GM23248 (cell line): ENCODE measurements at regions not wholly inside any gene's neighbourhood (a gene's known extent, or its start where the extent isn't known, plus 50 kb on each side); places are given as distances from the start of the nearest gene placed in this dataset.

ENCODE experiments used
- DNase-seq: peaks from one replicate; pipeline ENCODE4 v3.0.0-alpha.2; 2015
- H2AFZ ChIP-seq: fragments of 200-600 bp; sonication (generic); 2 replicates; pipeline ENCODE4 v1.6.1; 2016; ENCODE audit warnings: antibody characterized with exemption
- H3F3A ChIP-seq: fragments of 200-600 bp; sonication (generic); 2 replicates; pipeline ENCODE4 v1.6.1; 2016; ENCODE audit warnings: mild to moderate bottlenecking, antibody characterized with exemption, mixed run types; ENCODE audit not compliant: insufficient read depth
- H3K27ac ChIP-seq: fragments of 200-600 bp; sonication (generic); 2 replicates; pipeline ENCODE4 v1.5.1; 2016; ENCODE audit warnings: mild to moderate bottlenecking
- H3K27me3 ChIP-seq: fragments of 200-600 bp; sonication (generic); replicated peaks from 2 replicates; pipeline ENCODE4 v1.6.1; 2016; ENCODE audit warnings: mild to moderate bottlenecking; ENCODE audit not compliant: insufficient read depth
- H3K36me3 ChIP-seq: fragments of 200-600 bp; sonication (generic); 2 replicates; pipeline ENCODE4 v1.6.1; 2016; ENCODE audit warnings: low read depth, mild to moderate bottlenecking
- H3K4me1 ChIP-seq: fragments of 200-600 bp; sonication (generic); 2 replicates; pipeline ENCODE4 v1.6.1; 2016; ENCODE audit warnings: mild to moderate bottlenecking; ENCODE audit not compliant: insufficient read depth
- H3K4me2 ChIP-seq: fragments of 200-600 bp; sonication (generic); one replicate; pipeline ENCODE4 v1.6.1; 2016; ENCODE audit warnings: mild to moderate bottlenecking; ENCODE audit not compliant: unreplicated experiment
- H3K4me3 ChIP-seq: fragments of 200-600 bp; sonication (generic); 2 replicates; pipeline ENCODE4 v1.5.1; 2016; ENCODE audit warnings: mild to moderate bottlenecking
- H3K79me2 ChIP-seq: fragments of 200-600 bp; sonication (generic); 2 replicates; pipeline ENCODE4 v1.6.1; 2016; ENCODE audit warnings: mild to moderate bottlenecking; ENCODE audit not compliant: insufficient read depth
- H3K9ac ChIP-seq: fragments of 200-600 bp; sonication (generic); 2 replicates; pipeline ENCODE4 v1.6.1; 2016; ENCODE audit warnings: mild to moderate bottlenecking
- H3K9me2 ChIP-seq: fragments of 200-600 bp; sonication (generic); 2 replicates; pipeline ENCODE4 v1.6.1; 2016; ENCODE audit warnings: mixed run types, mild to moderate bottlenecking, moderate library complexity; ENCODE audit not compliant: insufficient read depth
- H3K9me3 ChIP-seq: fragments of 200-600 bp; sonication (generic); one replicate; pipeline ENCODE4 v1.6.1; 2017; ENCODE audit warnings: low read depth
- H4K20me1 ChIP-seq: fragments of 200-600 bp; sonication (generic); 2 replicates; pipeline ENCODE4 v1.6.0; 2016; ENCODE audit not compliant: insufficient read depth
- EZH2 ChIP-seq: fragments of 200-600 bp; sonication (generic); IDR thresholded peaks from 2 replicates; pipeline ENCODE4 v1.6.1; 2018; ENCODE audit warnings: antibody characterized with exemption, mild to moderate bottlenecking; ENCODE audit not compliant: insufficient read depth, poor library complexity, severe bottlenecking
- EZH2phosphoT487 ChIP-seq: fragments of 200-600 bp; sonication (generic); IDR thresholded peaks from 2 replicates; pipeline ENCODE4 v1.6.1; 2018; ENCODE audit warnings: antibody characterized with exemption, moderate library complexity, mild to moderate bottlenecking, low read depth; ENCODE audit not compliant: insufficient read depth
- WGBS, 2 experiments: methylation state at CpG; one replicate each; pipeline ENCODE4 v1.1.6; 2015 to 2017; ENCODE audit warnings: low lambda C conversion rate in 2 of 2, low coverage in 1 of 2; ENCODE audit errors: missing lambda C conversion rate in 2 of 2; 5-methylcytosine and 5-hydroxymethylcytosine counted together
- in situ Hi-C: fragments of 300-500 bp; cut with MboI; formaldehyde crosslinking; loops from 2 replicates; pipeline ENCODE4 v1.15.0; 2020

DNA sequence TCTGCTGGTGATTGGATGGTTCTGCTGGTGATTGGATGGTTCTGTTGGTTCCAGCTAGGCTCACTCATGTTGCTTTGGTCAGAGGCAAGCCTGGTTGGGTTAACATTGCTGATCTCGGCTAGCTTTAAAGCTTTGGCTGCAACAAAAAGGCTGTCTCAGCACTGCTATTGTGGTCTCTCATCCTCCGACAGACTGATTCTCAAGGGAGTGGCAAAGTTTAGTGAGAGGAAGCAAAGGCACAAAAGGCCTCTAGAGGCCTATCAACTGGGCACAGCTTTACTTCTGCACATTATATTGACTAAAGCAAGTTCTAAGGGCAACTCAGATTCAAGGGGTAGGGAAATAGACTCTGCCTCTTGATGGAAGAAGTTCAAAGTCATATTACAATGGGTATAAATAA lies 84.7 kb upstream of the LGR5 start:
- no peak overlapping the region for H2AFZ ChIP-seq
- H3K4me1 ChIP-seq = no peaks in the 10 kb centered on the region
- in situ Hi-C loops = no loop called here
- no peaks in the 10 kb centered on the region for H3K79me2 ChIP-seq
- H3K9me3 ChIP-seq = no peaks in the 10 kb centered on the region
- TF ChIP-seq EZH2phosphoT487 = no peak
- TF ChIP-seq EZH2 = no peak
- DNase-seq = no peak
- H3F3A ChIP-seq = no peaks in the 10 kb centered on the region
- H3K4me3 ChIP-seq = no peak overlapping the region
- H3K9ac ChIP-seq = no peak overlapping the region
- WGBS, 2 experiments = 5 to 6% methylated on average over 2 of the region's 2 CpGs
- no peaks in the 10 kb centered on the region for H4K20me1 ChIP-seq
- no peak overlapping the region for H3K27ac ChIP-seq
- no peaks in the 10 kb centered on the region for H3K9me2 ChIP-seq
- no peaks in the 10 kb centered on the region for H3K27me3 ChIP-seq
- no peaks in the 10 kb centered on the region for H3K36me3 ChIP-seq
- no peak overlapping the region for H3K4me2 ChIP-seq

DNA sequence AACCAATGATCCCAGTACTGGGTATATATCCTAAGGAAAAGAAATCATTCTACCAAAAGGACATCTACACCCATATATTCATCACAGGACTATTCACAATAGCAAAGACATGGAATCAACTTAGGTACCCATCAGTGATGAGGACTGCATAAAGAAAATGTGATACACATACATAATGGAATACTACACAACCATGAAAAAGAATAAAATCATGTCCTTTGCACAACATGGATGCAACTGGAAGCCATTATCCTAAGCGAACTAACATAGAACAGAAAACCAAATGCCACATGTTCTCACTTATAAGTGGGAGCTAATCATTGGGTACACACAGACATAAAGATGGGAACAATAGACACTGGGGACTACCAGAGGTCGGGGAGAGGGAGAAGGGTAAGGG lies 86.0 kb upstream of the LGR5 start:
- DNase-seq = no peak
- in situ Hi-C loops = no loop called here
- no peak overlapping the region for H2AFZ ChIP-seq
- WGBS, 2 experiments = 22 to 27% methylated on average over 2 of the region's 2 CpGs
- no peaks in the 10 kb centered on the region for H3K36me3 ChIP-seq
- H3K4me1 ChIP-seq = no peaks in the 10 kb centered on the region
- H3K4me3 ChIP-seq = no peak overlapping the region
- H4K20me1 ChIP-seq = no peaks in the 10 kb centered on the region
- H3K9me3 ChIP-seq = no peaks in the 10 kb centered on the region
- TF ChIP-seq EZH2 = no peak
- no peak for TF ChIP-seq EZH2phosphoT487
- H3K27me3 ChIP-seq = no peaks in the 10 kb centered on the region
- H3K9ac ChIP-seq = no peak overlapping the region
- no peak overlapping the region for H3K4me2 ChIP-seq
- no peaks in the 10 kb centered on the region for H3K79me2 ChIP-seq
- H3K27ac ChIP-seq = no peak overlapping the region
- H3F3A ChIP-seq = no peaks in the 10 kb centered on the region
- H3K9me2 ChIP-seq = no peaks in the 10 kb centered on the region

DNA sequence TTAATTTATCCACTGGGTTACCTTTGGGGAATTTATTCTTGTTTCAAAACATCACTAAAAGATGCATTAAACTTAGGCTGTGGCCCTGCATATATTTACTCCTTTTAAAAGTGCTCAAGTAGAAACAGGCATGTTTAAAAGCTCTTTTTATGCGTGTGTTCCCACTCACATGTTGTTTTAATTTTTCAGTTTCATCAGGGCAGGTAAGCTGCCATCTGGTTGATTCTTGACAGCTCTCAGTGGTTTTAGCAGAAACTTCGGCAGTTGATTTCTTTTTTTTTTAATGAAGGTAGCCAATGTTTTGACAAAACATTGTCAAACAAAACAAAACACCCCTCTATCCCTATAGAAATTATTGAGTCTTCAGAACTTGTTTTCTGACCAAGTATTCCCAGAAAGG lies 89.6 kb upstream of the LGR5 start:
- Histone ChIP-seq H3K27ac (no peak overlapping the region), H3K36me3 (no peaks in the 10 kb centered on the region)
- in situ Hi-C loops = no loop called here

DNA sequence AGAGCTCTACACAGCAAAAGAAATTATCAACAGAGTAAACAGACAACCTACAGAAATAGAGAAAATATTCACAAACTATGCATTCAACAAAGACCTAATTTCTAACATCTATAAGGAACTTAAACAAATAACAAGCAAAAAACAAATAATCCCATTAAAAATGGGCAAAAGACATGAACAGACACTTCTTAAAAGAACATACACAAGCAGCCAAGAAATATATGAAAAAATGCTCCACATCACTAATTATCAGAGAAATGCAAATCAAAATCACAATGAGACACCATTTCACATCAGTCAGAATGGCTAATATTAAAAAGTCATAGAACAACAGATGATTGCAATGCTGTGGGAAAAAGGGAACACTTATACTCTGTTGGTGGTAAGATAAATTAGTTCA lies 100.7 kb upstream of the LGR5 start:
- Histone ChIP-seq H3K27me3 (no peaks in the 10 kb centered on the region), H3K36me3 (no peaks in the 10 kb centered on the region), H3K4me2 (no peak overlapping the region), H3K9me2 (no peaks in the 10 kb centered on the region), H3K4me3 (no peak overlapping the region), H4K20me1 (no peaks in the 10 kb centered on the region), H3F3A (no peaks in the 10 kb centered on the region), H2AFZ (no peak overlapping the region), H3K9me3 (no peaks in the 10 kb centered on the region), H3K27ac (no peak overlapping the region), H3K79me2 (no peaks in the 10 kb centered on the region), H3K4me1 (no peaks in the 10 kb centered on the region), H3K9ac (no peak overlapping the region)
- DNase-seq = no peak
- in situ Hi-C loops = no loop called here
- no peak for TF ChIP-seq EZH2
- no peak for TF ChIP-seq EZH2phosphoT487

More for the DNA sequence above, 89.6 kb upstream of the LGR5 start:
- no peaks in the 10 kb centered on the region for H4K20me1 ChIP-seq
- H3K27me3 ChIP-seq = no peaks in the 10 kb centered on the region
- H3K9ac ChIP-seq = no peak overlapping the region
- WGBS, 2 experiments = 22 to 35% methylated on average over 2 of the region's 2 CpGs
- no peaks in the 10 kb centered on the region for H3F3A ChIP-seq
- no peaks in the 10 kb centered on the region for H3K9me3 ChIP-seq
- no peak overlapping the region for H3K4me2 ChIP-seq
- no peak overlapping the region for H3K4me3 ChIP-seq
- H3K79me2 ChIP-seq = no peaks in the 10 kb centered on the region
- no peak for DNase-seq
- no peak for TF ChIP-seq EZH2
- no peak for TF ChIP-seq EZH2phosphoT487
- H3K4me1 ChIP-seq = no peaks in the 10 kb centered on the region
- H2AFZ ChIP-seq = no peak overlapping the region
- no peaks in the 10 kb centered on the region for H3K9me2 ChIP-seq

DNA sequence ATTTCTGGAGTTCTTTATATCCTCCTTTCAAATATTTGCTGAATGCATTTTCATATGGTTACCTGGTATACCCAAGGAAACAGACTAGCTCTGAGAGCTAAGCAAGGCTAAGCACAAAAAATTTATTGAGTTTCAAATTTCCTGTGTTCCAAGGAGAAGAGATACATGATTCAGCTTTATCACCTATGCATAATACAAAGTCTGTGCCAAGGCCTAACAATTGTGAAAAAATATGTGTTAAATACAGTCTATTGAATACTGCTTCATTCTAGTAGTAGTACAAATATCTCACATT lies 103.7 kb upstream of the LGR5 start:
- Histone ChIP-seq H3K9me3 (no peaks in the 10 kb centered on the region), H3K9ac (no peak overlapping the region), H3K4me3 (no peak overlapping the region), H4K20me1 (no peaks in the 10 kb centered on the region), H3K4me1 (no peaks in the 10 kb centered on the region), H3K79me2 (no peaks in the 10 kb centered on the region), H3K27me3 (no peaks in the 10 kb centered on the region), H3F3A (no peaks in the 10 kb centered on the region), H2AFZ (no peak overlapping the region), H3K9me2 (no peaks in the 10 kb centered on the region), H3K36me3 (no peaks in the 10 kb centered on the region), H3K27ac (no peak overlapping the region), H3K4me2 (no peak overlapping the region)
- TF ChIP-seq EZH2 (no peak), EZH2phosphoT487 (no peak)
- in situ Hi-C loops = no loop called here
- DNase-seq = no peak
